Fibroblast of pulmonary artery (primary cell): ENCODE measurements at regions not wholly inside any gene's neighbourhood (a gene's known extent, or its start where the extent isn't known, plus 50 kb on each side); places are given as distances from the start of the nearest gene placed in this dataset.

Source experiments
- DNase-seq: peaks from one replicate; pipeline ENCODE4 v3.0.0-alpha.2; 2010; ENCODE audit warnings: low read depth
- H3K4me3 ChIP-seq: replicated peaks from 2 replicates; pipeline ENCODE4 v1.5.1; 2011; ENCODE audit warnings: low read depth, mild to moderate bottlenecking, control low read depth, low read length, moderate library complexity
- CTCF ChIP-seq: IDR thresholded peaks from 2 replicates; pipeline ENCODE4 v1.5.1; 2011; ENCODE audit warnings: mild to moderate bottlenecking, control low read depth, low read length, inconsistent platforms; ENCODE audit errors: missing control alignments

- DNase-seq, result no peak
- TF ChIP-seq CTCF, result no peak
Measured at GRCh38 chr3:35968043-35968622, 328.8 kb downstream of the ARPP21 start.

GRCh38 chr3:35969406-35969805 is 330.1 kb downstream of the ARPP21 start:
- no peak for TF ChIP-seq CTCF
- no peak overlapping the region for H3K4me3 ChIP-seq
- peak; percentile 17 for DNase-seq

More at GRCh38 chr3:35968043-35968622, 328.8 kb downstream of the ARPP21 start:
- no peak overlapping the region for H3K4me3 ChIP-seq

DNA sequence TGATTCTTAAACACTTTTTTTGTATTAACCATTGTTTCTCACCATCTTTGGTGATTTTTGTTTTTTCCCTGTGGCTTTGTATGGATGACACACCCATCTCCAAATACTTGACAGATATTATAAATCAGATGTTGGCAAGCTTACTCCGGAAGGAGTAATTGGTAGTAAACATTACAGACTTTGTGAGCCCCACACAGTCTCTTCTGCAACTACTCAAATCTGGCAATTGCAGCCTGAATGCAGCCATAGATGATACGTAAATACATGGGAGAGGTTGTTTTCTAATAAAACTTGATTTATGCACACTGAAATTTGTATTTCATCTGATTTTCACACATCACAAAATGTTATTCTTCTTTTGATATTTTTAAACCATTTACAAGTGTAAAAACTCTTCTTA is 331.5 kb downstream of the ARPP21 start:
- H3K4me3 ChIP-seq, result no peak overlapping the region
- no peak for DNase-seq
- no peak for TF ChIP-seq CTCF

GRCh38 chr3:35971686-35972085 is 332.4 kb downstream of the ARPP21 start:
- H3K4me3 ChIP-seq, result no peak overlapping the region
- TF ChIP-seq CTCF, result no peak
- DNase-seq, result no peak

GRCh38 chr3:35974872-35975271 is 335.5 kb downstream of the ARPP21 start:
- TF ChIP-seq CTCF, result no peak
- no peak for DNase-seq
- no peak overlapping the region for H3K4me3 ChIP-seq

- H3K4me3 ChIP-seq, result no peak overlapping the region
- no peak for TF ChIP-seq CTCF
- DNase-seq, result no peak
Measured at GRCh38 chr3:35986161-35986560, 346.8 kb downstream of the ARPP21 start.

GRCh38 chr3:35987386-35987785 is 348.1 kb downstream of the ARPP21 start:
- DNase-seq, result no peak
- no peak for TF ChIP-seq CTCF
- no peak overlapping the region for H3K4me3 ChIP-seq
